Loucy (cell line): ENCODE measurements at regions not wholly inside any gene's neighbourhood (a gene's known extent, or its start where the extent isn't known, plus 50 kb on each side); places are given as distances from the start of the nearest gene placed in this dataset.

Experiments used
- H2AFZ ChIP-seq: fragments of 200-600 bp; sonication (generic); 2 replicates; pipeline ENCODE4 v1.6.0; 2016; ENCODE audit warnings: antibody characterized with exemption, mild to moderate bottlenecking, low read length, moderate library complexity
- H3F3A ChIP-seq: fragments of 200-600 bp; 2 replicates; pipeline ENCODE4 v1.6.0; 2016; ENCODE audit warnings: antibody characterized with exemption, low read depth, mild to moderate bottlenecking
- H3K27me3 ChIP-seq: fragments of 200-600 bp; sonication (generic); 2 replicates; pipeline ENCODE4 v1.6.1; 2014; ENCODE audit warnings: low read length, mild to moderate bottlenecking; ENCODE audit not compliant: insufficient read depth, poor library complexity, severe bottlenecking
- H3K36me3 ChIP-seq: fragments of 200-600 bp; sonication (generic); 2 replicates; pipeline ENCODE4 v1.6.1; 2016; ENCODE audit warnings: low read length; ENCODE audit not compliant: insufficient read depth
- H3K4me1 ChIP-seq: fragments of 200-600 bp; sonication (generic); 2 replicates; pipeline ENCODE4 v1.5.1; 2014; ENCODE audit warnings: low read length, mild to moderate bottlenecking; ENCODE audit not compliant: insufficient read depth, poor library complexity, severe bottlenecking
- H3K4me2 ChIP-seq: fragments of 200-600 bp; sonication (generic); 2 replicates; pipeline ENCODE4 v1.6.0; 2014; ENCODE audit warnings: antibody characterized with exemption, low read length, low read depth, mild to moderate bottlenecking; ENCODE audit not compliant: poor library complexity, severe bottlenecking
- H3K4me3 ChIP-seq: fragments of 200-600 bp; sonication (generic); 2 replicates; pipeline ENCODE4 v1.5.1; 2014; ENCODE audit warnings: low read length, mild to moderate bottlenecking, mixed read lengths; ENCODE audit not compliant: poor library complexity, severe bottlenecking
- H3K79me2 ChIP-seq: fragments of 200-600 bp; sonication (generic); 2 replicates; pipeline ENCODE4 v1.6.1; 2014; ENCODE audit warnings: low read length; ENCODE audit not compliant: insufficient read depth
- H3K9ac ChIP-seq: fragments of 200-600 bp; sonication (generic); 2 replicates; pipeline ENCODE4 v1.6.0; 2014; ENCODE audit warnings: mild to moderate bottlenecking, low read depth, low read length, moderate library complexity; ENCODE audit not compliant: poor library complexity, severe bottlenecking
- H3K9me2 ChIP-seq: fragments of 200-600 bp; sonication (generic); replicated peaks from 2 replicates; pipeline ENCODE4 v1.6.1; 2016; ENCODE audit warnings: low read depth, low read length, mixed read lengths
- H3K9me3 ChIP-seq: fragments of 200-600 bp; sonication (generic); 2 replicates; pipeline ENCODE4 v1.6.1; 2014; ENCODE audit warnings: mild to moderate bottlenecking, antibody characterized with exemption, low read length, low read depth; ENCODE audit not compliant: insufficient read depth
- H4K20me1 ChIP-seq: fragments of 200-600 bp; sonication (generic); 2 replicates; pipeline ENCODE4 v1.6.0; 2014; ENCODE audit warnings: antibody characterized with exemption, low read length, mild to moderate bottlenecking; ENCODE audit not compliant: insufficient read depth, poor library complexity, severe bottlenecking
- EZH2phosphoT487 ChIP-seq: fragments of 200-600 bp; IDR thresholded peaks from 2 replicates; pipeline ENCODE4 v1.6.1; 2018; ENCODE audit warnings: antibody characterized with exemption, mild to moderate bottlenecking, moderate library complexity, borderline replicate concordance
- TF ChIP-seq, protein P1 (sequence below): fragments of 200-600 bp; sonication (generic); conservative IDR thresholded peaks from 2 replicates; pipeline ENCODE4 v1.5.1; 2014; ENCODE audit warnings: mild to moderate bottlenecking, antibody characterized with exemption, low read length

DNA sequence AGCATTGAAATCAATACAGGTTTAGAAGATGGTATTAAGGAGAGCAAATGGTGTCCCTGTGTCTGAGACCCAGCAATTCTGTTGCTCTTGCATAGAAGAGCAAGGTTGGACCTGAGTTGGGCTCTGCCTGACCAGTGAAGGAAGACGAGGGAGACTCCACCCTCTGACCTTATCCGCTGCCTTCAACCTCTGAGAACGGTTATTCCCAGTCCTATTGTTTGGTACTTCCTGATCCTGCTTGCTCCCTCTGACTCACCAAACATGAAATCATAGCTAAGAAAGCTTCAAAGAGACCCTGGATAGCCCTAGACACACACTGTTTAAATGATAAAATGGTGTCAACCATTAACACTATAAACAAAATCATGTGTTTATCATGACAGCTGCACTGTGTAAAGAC lies 218.5 kb downstream of the PLK2 start:
- no peak overlapping the region for H3K4me2 ChIP-seq
- no peaks in the 10 kb centered on the region for H3K9me2 ChIP-seq
- no peak for TF ChIP-seq EZH2phosphoT487
- TF ChIP-seq, protein P1, sequence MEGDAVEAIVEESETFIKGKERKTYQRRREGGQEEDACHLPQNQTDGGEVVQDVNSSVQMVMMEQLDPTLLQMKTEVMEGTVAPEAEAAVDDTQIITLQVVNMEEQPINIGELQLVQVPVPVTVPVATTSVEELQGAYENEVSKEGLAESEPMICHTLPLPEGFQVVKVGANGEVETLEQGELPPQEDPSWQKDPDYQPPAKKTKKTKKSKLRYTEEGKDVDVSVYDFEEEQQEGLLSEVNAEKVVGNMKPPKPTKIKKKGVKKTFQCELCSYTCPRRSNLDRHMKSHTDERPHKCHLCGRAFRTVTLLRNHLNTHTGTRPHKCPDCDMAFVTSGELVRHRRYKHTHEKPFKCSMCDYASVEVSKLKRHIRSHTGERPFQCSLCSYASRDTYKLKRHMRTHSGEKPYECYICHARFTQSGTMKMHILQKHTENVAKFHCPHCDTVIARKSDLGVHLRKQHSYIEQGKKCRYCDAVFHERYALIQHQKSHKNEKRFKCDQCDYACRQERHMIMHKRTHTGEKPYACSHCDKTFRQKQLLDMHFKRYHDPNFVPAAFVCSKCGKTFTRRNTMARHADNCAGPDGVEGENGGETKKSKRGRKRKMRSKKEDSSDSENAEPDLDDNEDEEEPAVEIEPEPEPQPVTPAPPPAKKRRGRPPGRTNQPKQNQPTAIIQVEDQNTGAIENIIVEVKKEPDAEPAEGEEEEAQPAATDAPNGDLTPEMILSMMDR = no peak
- no peaks in the 10 kb centered on the region for H3K4me1 ChIP-seq
- H3K27me3 ChIP-seq = no peaks in the 10 kb centered on the region
- no peaks in the 10 kb centered on the region for H3K36me3 ChIP-seq
- no peak overlapping the region for H3K9ac ChIP-seq
- no peaks in the 10 kb centered on the region for H3K79me2 ChIP-seq
- H3F3A ChIP-seq = no peaks in the 10 kb centered on the region
- no peaks in the 10 kb centered on the region for H4K20me1 ChIP-seq
- H3K9me3 ChIP-seq = no peaks in the 10 kb centered on the region
- H3K4me3 ChIP-seq = no peak overlapping the region
- H2AFZ ChIP-seq = no peak overlapping the region

DNA sequence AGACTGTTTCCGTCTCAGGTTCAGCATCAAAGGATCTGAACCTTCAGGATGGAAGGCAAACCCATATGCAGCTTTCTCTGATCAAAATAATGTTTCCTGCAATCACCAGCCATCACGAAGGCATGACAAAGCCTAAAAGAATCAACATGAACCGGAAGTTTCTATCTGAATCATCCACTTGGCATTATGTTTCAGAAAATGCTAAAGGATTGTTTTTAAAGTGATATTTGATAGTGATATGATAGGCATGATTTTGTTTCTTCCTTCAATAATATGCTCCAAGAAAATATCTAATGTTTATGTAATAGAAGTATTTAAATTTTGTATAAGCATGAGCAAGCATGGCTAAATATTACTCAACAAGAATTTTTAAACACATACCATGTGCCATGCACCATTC lies 219.6 kb downstream of the PLK2 start:
- Histone ChIP-seq H3K9me2 (no peaks in the 10 kb centered on the region), H3K27me3 (no peaks in the 10 kb centered on the region), H3K79me2 (no peaks in the 10 kb centered on the region), H4K20me1 (no peaks in the 10 kb centered on the region), H3K4me1 (no peaks in the 10 kb centered on the region), H3K4me3 (no peak overlapping the region), H3K9ac (no peak overlapping the region), H3K36me3 (no peaks in the 10 kb centered on the region), H3K4me2 (no peak overlapping the region), H2AFZ (no peak overlapping the region), H3F3A (no peaks in the 10 kb centered on the region), H3K9me3 (no peaks in the 10 kb centered on the region)
- TF ChIP-seq, protein P1 = no peak
- no peak for TF ChIP-seq EZH2phosphoT487

DNA sequence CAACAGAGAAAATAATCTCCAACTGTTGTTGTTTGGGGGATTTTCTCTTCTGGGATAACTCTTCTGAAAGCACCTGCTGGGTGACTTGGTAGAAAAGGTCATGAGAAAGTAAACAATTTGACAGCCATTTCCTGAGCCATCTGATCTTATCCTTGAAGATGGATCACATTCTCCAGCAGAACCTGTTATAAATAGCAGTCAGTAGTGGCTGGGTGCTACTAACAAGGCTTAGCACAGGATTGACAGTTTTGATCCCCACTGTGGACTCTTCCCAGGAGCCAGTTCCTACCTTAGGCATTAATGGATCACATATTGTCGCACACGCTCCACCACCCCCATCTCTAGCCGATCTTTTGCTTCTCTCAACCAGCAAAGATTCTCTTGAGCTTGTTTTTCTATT lies 220.2 kb downstream of the PLK2 start:
- Histone ChIP-seq H3K9me3 (no peaks in the 10 kb centered on the region), H3F3A (no peaks in the 10 kb centered on the region), H4K20me1 (no peaks in the 10 kb centered on the region), H3K79me2 (no peaks in the 10 kb centered on the region), H3K4me2 (no peak overlapping the region), H3K4me1 (no peaks in the 10 kb centered on the region), H3K9ac (no peak overlapping the region), H3K27me3 (no peaks in the 10 kb centered on the region), H3K9me2 (no peaks in the 10 kb centered on the region), H3K36me3 (no peaks in the 10 kb centered on the region), H2AFZ (no peak overlapping the region), H3K4me3 (no peak overlapping the region)
- TF ChIP-seq, protein P1 = no peak
- TF ChIP-seq EZH2phosphoT487 = no peak
